CD4-positive, alpha-beta T cell (primary cell): ENCODE measurements at regions not wholly inside any gene's neighbourhood (a gene's known extent, or its start where the extent isn't known, plus 50 kb on each side); places are given as distances from the start of the nearest gene placed in this dataset.

ENCODE experiments used
- ATAC-seq: fragments of 200-7000 bp; cut with Tn5 transposase; one replicate; pipeline ENCODE4 v1.10.0; 2022; ENCODE audit warnings: mild to moderate bottlenecking; ENCODE audit not compliant: poor library complexity
- CTCF ChIA-PET: fragments of 350-600 bp; sonication (Branson Sonifier 250); formaldehyde crosslinking; loops from one replicate; lab custom pipeline; 2021; ENCODE audit warnings: antibody characterized with exemption, inconsistent platforms; lab: Charles Lee
- POLR2A ChIA-PET: fragments of 350-600 bp; sonication (Branson Sonifier 250); formaldehyde crosslinking; loops from one replicate; lab custom pipeline; 2021; ENCODE audit warnings: antibody characterized with exemption, inconsistent platforms; lab: Charles Lee
- DNase-seq, 14 experiments: peaks; one replicate each; pipeline ENCODE4 v3.0.0-alpha.2; 2013 to 2020; ENCODE audit warnings: mixed read lengths in 2 of 14
- H3K27ac ChIP-seq, 2 donors: one replicate each; pipeline versions ENCODE4 v1.5.1 to v1.7.0; 2013; ENCODE audit warnings: low read length in 2 of 2, low read depth in 1 of 2, mild to moderate bottlenecking in 1 of 2
- H3K27me3 ChIP-seq, 2 experiments: 1 replicate in 1 of 2; 2 replicates in 1 of 2; pipeline versions ENCODE4 v1.6.1 to v1.7.0; 2013; ENCODE audit warnings: low read length in 2 of 2, control low read depth in 1 of 2, mild to moderate bottlenecking in 1 of 2, moderate library complexity in 1 of 2; ENCODE audit not compliant: insufficient read depth in 2 of 2, control insufficient read depth in 1 of 2
- H3K36me3 ChIP-seq: one replicate; pipeline ENCODE4 v1.6.1; 2013; ENCODE audit warnings: low read length, control low read depth; ENCODE audit not compliant: insufficient read depth
- H3K4me1 ChIP-seq: one replicate; pipeline ENCODE4 v1.6.1; 2013; ENCODE audit warnings: low read length, control low read depth; ENCODE audit not compliant: insufficient read depth
- H3K4me3 ChIP-seq: one replicate; pipeline ENCODE4 v1.5.1; 2013; ENCODE audit warnings: mild to moderate bottlenecking, low read length, moderate library complexity
- H3K9me3 ChIP-seq, 2 experiments: 1 replicate in 1 of 2; 2 replicates in 1 of 2; pipeline versions ENCODE4 v1.6.1 to v1.7.0; 2013; ENCODE audit warnings: low read length in 2 of 2, mild to moderate bottlenecking in 2 of 2, control low read depth in 1 of 2, moderate library complexity in 1 of 2; ENCODE audit not compliant: control insufficient read depth in 1 of 2, insufficient read depth in 1 of 2
- H3K27ac Mint-ChIP-seq: one replicate; pipeline ENCODE4 v1.8.0; 2020; ENCODE audit warnings: mixed read lengths
- H3K27me3 Mint-ChIP-seq: one replicate; pipeline ENCODE4 v1.8.0; 2021; ENCODE audit warnings: mixed read lengths
- H3K36me3 Mint-ChIP-seq: one replicate; pipeline ENCODE4 v1.8.0; 2021; ENCODE audit warnings: low read depth, mixed read lengths
- H3K4me1 Mint-ChIP-seq: one replicate; pipeline ENCODE4 v1.8.0; 2021; ENCODE audit warnings: low read depth, mixed read lengths
- H3K4me3 Mint-ChIP-seq: one replicate; pipeline ENCODE4 v1.8.0; 2020; ENCODE audit warnings: mild to moderate bottlenecking, mixed read lengths
- H3K9me3 Mint-ChIP-seq: one replicate; pipeline ENCODE4 v1.8.0; 2020; ENCODE audit warnings: mixed read lengths
- intact Hi-C, 2 experiments: fragments of 100-400 bp; cut with DNase I in 1 of 2; cut with micrococcal nuclease in 1 of 2; formaldehyde crosslinking; loops; one replicate each; pipeline versions ENCODE4 v1.15.1 to v1.9.0; 2023 to 2025; cut with DNase I, micrococcal nuclease
- TF ChIP-seq, protein P1 (sequence below): fragments of 200-600 bp; IDR thresholded peaks from one replicate; pipeline ENCODE4 v1.8.0; 2022; ENCODE audit warnings: antibody characterized with exemption, mild to moderate bottlenecking

- no peaks in the 10 kb centered on the region for H3K36me3 ChIP-seq
- TF ChIP-seq, protein P1, sequence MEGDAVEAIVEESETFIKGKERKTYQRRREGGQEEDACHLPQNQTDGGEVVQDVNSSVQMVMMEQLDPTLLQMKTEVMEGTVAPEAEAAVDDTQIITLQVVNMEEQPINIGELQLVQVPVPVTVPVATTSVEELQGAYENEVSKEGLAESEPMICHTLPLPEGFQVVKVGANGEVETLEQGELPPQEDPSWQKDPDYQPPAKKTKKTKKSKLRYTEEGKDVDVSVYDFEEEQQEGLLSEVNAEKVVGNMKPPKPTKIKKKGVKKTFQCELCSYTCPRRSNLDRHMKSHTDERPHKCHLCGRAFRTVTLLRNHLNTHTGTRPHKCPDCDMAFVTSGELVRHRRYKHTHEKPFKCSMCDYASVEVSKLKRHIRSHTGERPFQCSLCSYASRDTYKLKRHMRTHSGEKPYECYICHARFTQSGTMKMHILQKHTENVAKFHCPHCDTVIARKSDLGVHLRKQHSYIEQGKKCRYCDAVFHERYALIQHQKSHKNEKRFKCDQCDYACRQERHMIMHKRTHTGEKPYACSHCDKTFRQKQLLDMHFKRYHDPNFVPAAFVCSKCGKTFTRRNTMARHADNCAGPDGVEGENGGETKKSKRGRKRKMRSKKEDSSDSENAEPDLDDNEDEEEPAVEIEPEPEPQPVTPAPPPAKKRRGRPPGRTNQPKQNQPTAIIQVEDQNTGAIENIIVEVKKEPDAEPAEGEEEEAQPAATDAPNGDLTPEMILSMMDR = no peak
- ChIA-PET CTCF (no interaction called here), POLR2A (no interaction called here)
- no peaks in the 10 kb centered on the region for H3K27me3 ChIP-seq
- H3K27me3 Mint-ChIP-seq = no peaks in the 10 kb centered on the region
- no peak overlapping the region for H3K27ac ChIP-seq
- H3K4me1 Mint-ChIP-seq = no peaks in the 10 kb centered on the region
- H3K4me1 ChIP-seq = no peaks in the 10 kb centered on the region
- H3K4me3 Mint-ChIP-seq = no peak overlapping the region
- H3K4me3 ChIP-seq = no peak overlapping the region
- H3K36me3 Mint-ChIP-seq = no peaks in the 10 kb centered on the region
- no peak for ATAC-seq
- DNase-seq = no peak
- peaks cover 16% of the 10 kb centered on the region for H3K9me3 Mint-ChIP-seq
- H3K9me3 ChIP-seq = peaks cover 0 to 9% of the 10 kb centered on the region in 2 experiments
- no peak overlapping the region for H3K27ac Mint-ChIP-seq
- intact Hi-C loops = no loop called here
Measured at GRCh38 chr5:136924490-136924889, 559.1 kb upstream of the TRPC7 start.

DNA sequence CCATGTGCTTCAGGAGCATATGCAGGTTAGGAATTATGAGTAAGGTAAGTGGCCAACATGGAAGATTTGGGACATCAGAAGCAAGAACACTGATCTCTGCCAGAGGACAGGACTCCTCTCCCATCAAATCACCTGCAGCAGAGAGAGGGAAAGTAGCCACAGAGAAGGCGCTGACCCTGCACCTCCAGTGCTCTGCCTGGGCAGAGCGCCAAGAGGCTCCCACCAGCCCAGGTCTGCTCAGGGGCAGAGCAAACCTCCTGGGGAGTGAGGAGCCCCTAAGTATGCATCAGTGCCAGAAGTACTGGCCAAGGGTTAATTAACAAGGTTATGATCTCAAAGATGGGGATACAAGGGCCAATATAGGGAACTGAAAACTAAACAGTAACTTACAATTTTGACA, 545.3 kb upstream of the TRPC7 start:
- TF ChIP-seq, protein P1 = no peak
- Histone ChIP-seq H3K4me3 (no peak overlapping the region), H3K9me3 (peaks cover 0 to 10% of the 10 kb centered on the region in 2 experiments), H3K36me3 (no peaks in the 10 kb centered on the region), H3K27ac (no peak overlapping the region), H3K27me3 (no peaks in the 10 kb centered on the region), H3K4me1 (no peaks in the 10 kb centered on the region)
- ChIA-PET POLR2A (no interaction called here), CTCF (no interaction called here)
- Mint-ChIP-seq H3K4me3 (no peak overlapping the region), H3K27ac (no peak overlapping the region), H3K9me3 (peaks cover 2% of the 10 kb centered on the region), H3K36me3 (no peaks in the 10 kb centered on the region), H3K27me3 (no peaks in the 10 kb centered on the region), H3K4me1 (no peaks in the 10 kb centered on the region)
- no peak for ATAC-seq
- intact Hi-C loops = no loop called here
- no peak for DNase-seq

- Mint-ChIP-seq H3K36me3 (no peaks in the 10 kb centered on the region), H3K27ac (no peak overlapping the region), H3K4me3 (no peak overlapping the region), H3K4me1 (no peaks in the 10 kb centered on the region), H3K27me3 (no peaks in the 10 kb centered on the region), H3K9me3 (peaks cover 2% of the 10 kb centered on the region)
- TF ChIP-seq, protein P1 = no peak
- CTCF ChIA-PET = no interaction called here
- Histone ChIP-seq H3K36me3 (no peaks in the 10 kb centered on the region), H3K9me3 (peaks cover 0 to 10% of the 10 kb centered on the region in 2 experiments), H3K4me1 (no peaks in the 10 kb centered on the region), H3K27me3 (no peaks in the 10 kb centered on the region), H3K4me3 (no peak overlapping the region), H3K27ac (no peak overlapping the region)
- POLR2A ChIA-PET = no interaction called here
- ATAC-seq (no peak), DNase-seq (no peak)
- intact Hi-C loops = no loop called here
Measured at GRCh38 chr5:136909906-136910305, 544.6 kb upstream of the TRPC7 start.
